H1 (cell line): ENCODE measurements at regions not wholly inside any gene's neighbourhood (a gene's known extent, or its start where the extent isn't known, plus 50 kb on each side); places are given as distances from the start of the nearest gene placed in this dataset.

Experiments used
- CEBPB ChIP-seq: IDR thresholded peaks from 2 replicates; pipeline ENCODE4 v1.6.1; 2012; ENCODE audit warnings: low read depth, low read length
- CHD2 ChIP-seq: IDR thresholded peaks from 2 replicates; pipeline ENCODE4 v1.6.1; 2012; ENCODE audit warnings: low read length, improper control_type of control experiment
- EGR1 ChIP-seq: IDR thresholded peaks from 2 replicates; pipeline ENCODE4 v1.6.1; 2011; ENCODE audit warnings: low read depth, low read length, borderline replicate concordance
- EZH2 ChIP-seq: fragments of 200-600 bp; sonication (generic); IDR thresholded peaks from 2 replicates; pipeline ENCODE4 v1.7.1; 2012; ENCODE audit warnings: low read depth, mild to moderate bottlenecking, moderate library complexity, low read length, inconsistent platforms; ENCODE audit not compliant: severe bottlenecking
- JUN ChIP-seq: IDR thresholded peaks from 2 replicates; pipeline ENCODE4 v1.6.1; 2011; ENCODE audit warnings: low read depth, mild to moderate bottlenecking, improper control_type of control experiment, low read length
- POLR2A ChIP-seq, 2 experiments: IDR thresholded peaks; 1 replicate in 1 of 2; 2 replicates in 1 of 2; pipeline ENCODE4 v1.6.1; 2011; ENCODE audit warnings: low read depth in 2 of 2, low read length in 2 of 2, mild to moderate bottlenecking in 2 of 2; ENCODE audit errors: control extremely low read depth in 1 of 2
- POLR2AphosphoS5 ChIP-seq: IDR thresholded peaks from 2 replicates; pipeline ENCODE4 v1.6.1; 2011; ENCODE audit warnings: low read depth, low read length
- SIX5 ChIP-seq: IDR thresholded peaks from 2 replicates; pipeline ENCODE4 v1.6.1; 2011; ENCODE audit warnings: mild to moderate bottlenecking, low read depth, low read length

- no peak for TF ChIP-seq POLR2AphosphoS5
- no peak for TF ChIP-seq POLR2A (IDR thresholded peaks at IDR 0.05; ENCODE audit: control extremely low read depth in 1 of 2, low read depth in 2 of 2, low read length in 2 of 2)
- no peak for TF ChIP-seq CEBPB
- no peak for TF ChIP-seq EGR1
- TF ChIP-seq CHD2, result no peak
- TF ChIP-seq EZH2, result no peak
- no peak for TF ChIP-seq JUN
- TF ChIP-seq SIX5, result no peak
Observed at GRCh38 chr4:17332478-17332877, 179.4 kb downstream of the QDPR start.
